GM12864 (cell line): ENCODE measurements at regions not wholly inside any gene's neighbourhood (a gene's known extent, or its start where the extent isn't known, plus 50 kb on each side); places are given as distances from the start of the nearest gene placed in this dataset.
"Not testable (repeated sequence)": the region's sequence is repeated elsewhere in the genome, so short reads cannot be mapped to it uniquely, and the experiment has no call there.

ENCODE experiments used
- DNase-seq: peaks from one replicate; pipeline ENCODE4 v3.0.0-alpha.2; 2011; ENCODE audit warnings: low read depth
- H3K4me3 ChIP-seq: 2 replicates; pipeline ENCODE4 v1.5.1; 2011; ENCODE audit warnings: mild to moderate bottlenecking, low read depth, low read length, control low read depth

GRCh38 chr2:87414795-87415570 lies 332.9 kb upstream of the PLGLB2 start:
- DNase-seq, H3K4me3 ChIP-seq: not testable (repeated sequence)

DNA sequence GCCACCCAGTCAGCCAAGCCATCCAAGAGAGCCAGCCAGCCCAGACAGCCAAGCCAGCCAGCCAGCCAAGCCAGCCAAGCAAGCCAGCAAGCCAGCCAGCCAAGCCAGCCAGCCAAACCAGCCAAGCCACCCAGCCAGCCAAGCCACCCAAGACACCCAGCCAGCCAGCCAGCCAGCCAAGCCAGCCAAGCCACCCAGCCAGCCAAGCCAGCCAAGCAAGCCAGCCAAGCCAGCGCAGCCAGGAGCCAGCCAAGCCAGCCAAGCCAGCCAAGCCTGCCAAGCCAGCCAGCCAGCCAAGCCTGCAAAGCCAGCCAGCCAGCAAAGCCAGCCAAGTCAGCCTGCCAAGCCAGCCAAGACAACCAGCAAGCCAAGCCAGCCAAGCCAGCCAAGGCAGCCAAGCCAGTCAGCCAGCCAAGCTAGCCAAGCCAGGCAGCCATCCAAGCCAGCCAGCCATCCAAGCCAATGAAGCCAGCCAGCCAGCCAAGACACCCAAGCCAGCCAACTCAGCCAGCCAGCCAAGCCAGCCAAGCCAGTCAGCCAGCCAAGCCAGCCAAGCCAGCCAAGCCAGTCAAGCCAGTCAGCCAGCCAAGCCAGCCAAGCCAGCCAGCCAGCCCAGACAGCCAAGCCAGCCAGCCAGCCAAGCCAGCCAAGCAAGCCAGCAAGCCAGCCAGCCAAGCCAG lies 332.2 kb upstream of the PLGLB2 start:
- not testable (repeated sequence) for DNase-seq, H3K4me3 ChIP-seq

- H3K4me3 ChIP-seq, DNase-seq: not testable (repeated sequence)
Measured at GRCh38 chr2:87416266-87416592, 331.7 kb upstream of the PLGLB2 start.

DNA sequence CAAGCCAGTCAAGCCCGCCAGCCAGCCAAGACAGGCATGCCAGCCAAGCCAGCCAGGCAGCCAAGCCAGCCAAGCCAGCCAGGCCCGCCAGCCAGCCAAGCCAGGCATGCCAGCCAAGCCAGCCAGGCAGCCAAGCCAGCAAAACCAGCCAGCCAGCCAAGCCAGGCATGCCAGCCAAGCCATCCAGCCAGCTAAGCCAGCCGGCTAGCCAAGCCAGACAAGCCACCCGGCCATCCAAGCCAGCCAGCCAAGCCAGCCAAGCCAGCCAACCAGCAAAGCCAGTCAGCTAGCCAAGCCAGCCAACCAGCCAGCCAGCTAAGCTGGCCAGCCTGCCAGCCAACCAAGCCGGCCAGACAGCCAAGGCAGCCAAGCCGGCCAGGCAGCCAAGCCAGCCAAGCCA lies 330.7 kb upstream of the PLGLB2 start:
- not testable (repeated sequence) for H3K4me3 ChIP-seq, DNase-seq

DNA sequence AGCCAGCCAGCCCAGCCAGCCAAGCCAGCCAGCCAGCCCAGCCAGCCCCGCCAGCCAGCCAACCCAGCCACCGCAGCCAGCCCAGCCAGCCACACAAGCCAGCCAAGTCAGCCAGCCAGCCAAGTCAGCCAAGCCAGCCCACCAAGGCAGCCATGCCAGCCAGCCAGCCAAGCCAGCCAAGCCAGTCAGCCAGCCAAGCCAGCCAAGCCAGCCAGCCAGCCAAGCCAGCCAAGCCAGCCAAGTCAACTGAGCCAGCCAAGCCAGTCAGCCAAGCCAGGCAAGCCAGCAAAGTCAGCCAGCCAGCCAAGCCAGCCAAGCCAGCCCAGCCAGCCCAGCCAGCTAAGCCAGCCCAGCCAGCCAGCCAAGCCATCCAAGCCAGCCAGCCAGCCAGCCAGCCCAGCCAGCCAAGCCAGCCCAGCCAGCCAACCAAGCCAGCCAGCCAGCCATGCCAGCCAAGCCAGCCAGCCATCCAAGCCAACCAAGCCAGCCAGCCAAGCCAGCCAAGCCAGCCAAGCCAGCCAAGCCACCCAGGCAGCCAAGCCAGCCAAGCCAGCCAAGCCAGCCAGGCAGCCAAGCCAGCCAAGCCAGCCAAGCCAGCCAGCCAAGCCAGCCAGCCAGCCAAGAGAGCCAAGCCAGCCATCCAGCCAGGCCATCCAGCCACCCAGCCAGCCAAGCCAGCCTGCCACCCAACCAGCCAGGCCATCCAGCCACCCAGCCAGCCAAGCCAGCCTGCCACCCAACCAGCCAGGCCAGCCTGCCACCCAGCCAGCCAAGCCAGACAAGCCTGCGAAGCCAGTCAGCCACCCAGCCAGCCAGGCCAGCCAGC lies 329.9 kb upstream of the PLGLB2 start:
- H3K4me3 ChIP-seq, DNase-seq: not testable (repeated sequence)

- H3K4me3 ChIP-seq, DNase-seq: not testable (repeated sequence)
Measured at GRCh38 chr2:87418823-87419822, 328.8 kb upstream of the PLGLB2 start.

- not testable (repeated sequence) for H3K4me3 ChIP-seq, DNase-seq
Measured at GRCh38 chr2:87419980-87420379, 327.9 kb upstream of the PLGLB2 start.

- H3K4me3 ChIP-seq, DNase-seq: not testable (repeated sequence)
Measured at GRCh38 chr2:87420954-87421353, 326.9 kb upstream of the PLGLB2 start.

- DNase-seq, H3K4me3 ChIP-seq: not testable (repeated sequence)
Measured at GRCh38 chr2:87423796-87424762, 323.8 kb upstream of the PLGLB2 start.

DNA sequence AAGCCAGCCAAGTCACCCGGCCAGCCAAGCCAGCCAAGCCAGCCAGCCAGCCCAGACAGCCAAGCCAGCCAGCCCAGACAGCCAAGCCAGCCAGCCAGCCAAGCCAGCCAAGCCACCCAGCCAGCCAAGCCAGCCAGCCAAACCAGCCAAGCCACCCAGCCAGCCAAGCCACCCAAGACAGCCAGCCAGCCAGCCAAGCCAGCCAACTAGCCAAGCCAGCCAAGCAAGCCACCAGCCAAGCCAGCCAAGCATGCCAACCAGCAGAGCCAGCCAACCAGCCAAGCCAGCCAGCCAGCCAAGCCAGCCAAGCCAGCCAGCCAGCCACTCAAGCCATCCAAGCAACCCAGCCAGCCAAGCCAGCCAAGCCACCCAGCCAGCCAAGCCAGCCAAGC lies 323.1 kb upstream of the PLGLB2 start:
- not testable (repeated sequence) for DNase-seq, H3K4me3 ChIP-seq

DNA sequence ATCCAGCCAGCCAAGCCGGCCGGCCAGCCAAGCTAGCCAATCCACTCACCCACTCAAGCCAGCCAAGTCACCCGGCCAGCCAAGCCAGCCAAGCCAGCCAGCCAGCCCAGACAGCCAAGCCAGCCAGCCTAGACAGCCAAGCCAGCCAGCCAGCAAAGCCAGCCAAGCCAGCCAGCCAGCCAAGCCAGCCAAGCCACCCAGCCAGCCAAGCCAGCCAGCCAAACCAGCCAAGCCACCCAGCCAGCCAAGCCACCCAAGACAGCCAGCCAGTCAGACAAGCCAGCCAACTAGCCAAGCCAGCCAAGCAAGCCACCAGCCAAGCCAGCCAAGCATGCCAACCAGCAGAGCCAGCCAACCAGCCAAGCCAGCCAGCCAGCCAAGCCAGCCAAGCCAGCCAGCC lies 322.7 kb upstream of the PLGLB2 start:
- DNase-seq, H3K4me3 ChIP-seq: not testable (repeated sequence)

DNA sequence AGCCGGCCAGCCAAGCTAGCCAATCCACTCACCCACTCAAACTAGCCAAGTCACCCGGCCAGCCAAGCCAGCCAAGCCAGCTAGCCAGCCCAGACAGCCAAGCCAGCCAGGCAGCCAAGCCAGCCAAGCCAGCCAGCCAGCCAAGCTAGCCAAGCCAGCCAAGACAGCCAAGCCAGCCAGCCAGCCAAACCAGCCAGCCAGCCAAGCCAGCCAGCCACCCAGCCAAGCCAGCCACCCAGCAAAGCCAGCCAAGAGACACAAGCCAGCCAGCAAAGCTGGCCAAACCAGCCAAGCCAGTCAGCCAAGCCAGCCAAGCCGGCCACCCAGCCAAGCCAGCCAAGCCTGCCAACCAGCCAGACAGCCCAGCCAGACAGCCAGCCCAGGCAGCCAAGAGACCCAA lies 322.2 kb upstream of the PLGLB2 start:
- H3K4me3 ChIP-seq, DNase-seq: not testable (repeated sequence)

DNA sequence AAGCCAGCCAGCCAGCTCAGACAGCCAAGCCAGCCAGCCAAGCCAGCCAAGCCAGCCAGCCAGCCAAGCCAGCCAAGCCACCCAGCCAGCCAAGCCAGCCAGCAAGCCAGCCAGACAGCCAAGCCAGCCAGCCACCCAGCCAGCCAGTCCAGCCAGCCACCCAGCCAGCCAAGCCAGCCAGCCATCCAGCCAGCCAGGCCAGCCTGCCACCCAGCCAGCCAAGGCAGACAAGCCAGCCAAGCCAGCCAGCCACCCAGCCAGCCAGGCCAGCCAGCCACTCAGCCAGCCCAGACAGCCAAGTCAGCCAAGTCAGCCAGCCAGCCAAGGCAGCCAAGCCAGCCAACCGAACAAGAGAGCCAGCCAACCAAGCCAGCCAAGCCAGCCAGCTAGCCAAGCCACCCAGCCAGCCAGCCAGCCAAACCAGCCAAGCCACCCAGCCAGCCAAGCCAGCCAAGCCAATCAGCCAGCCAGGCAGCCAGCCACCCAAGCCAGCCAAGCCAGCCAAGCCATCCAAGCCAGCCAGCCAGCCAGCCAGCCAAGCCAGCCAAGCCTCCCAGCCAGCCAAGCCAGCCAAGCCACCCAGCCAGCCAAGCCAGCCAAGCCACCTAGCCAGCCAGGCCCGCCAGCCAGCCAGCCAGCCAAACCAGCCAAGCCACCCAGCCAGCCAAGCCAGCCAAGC lies 319.3 kb upstream of the PLGLB2 start:
- H3K4me3 ChIP-seq, DNase-seq: not testable (repeated sequence)

DNA sequence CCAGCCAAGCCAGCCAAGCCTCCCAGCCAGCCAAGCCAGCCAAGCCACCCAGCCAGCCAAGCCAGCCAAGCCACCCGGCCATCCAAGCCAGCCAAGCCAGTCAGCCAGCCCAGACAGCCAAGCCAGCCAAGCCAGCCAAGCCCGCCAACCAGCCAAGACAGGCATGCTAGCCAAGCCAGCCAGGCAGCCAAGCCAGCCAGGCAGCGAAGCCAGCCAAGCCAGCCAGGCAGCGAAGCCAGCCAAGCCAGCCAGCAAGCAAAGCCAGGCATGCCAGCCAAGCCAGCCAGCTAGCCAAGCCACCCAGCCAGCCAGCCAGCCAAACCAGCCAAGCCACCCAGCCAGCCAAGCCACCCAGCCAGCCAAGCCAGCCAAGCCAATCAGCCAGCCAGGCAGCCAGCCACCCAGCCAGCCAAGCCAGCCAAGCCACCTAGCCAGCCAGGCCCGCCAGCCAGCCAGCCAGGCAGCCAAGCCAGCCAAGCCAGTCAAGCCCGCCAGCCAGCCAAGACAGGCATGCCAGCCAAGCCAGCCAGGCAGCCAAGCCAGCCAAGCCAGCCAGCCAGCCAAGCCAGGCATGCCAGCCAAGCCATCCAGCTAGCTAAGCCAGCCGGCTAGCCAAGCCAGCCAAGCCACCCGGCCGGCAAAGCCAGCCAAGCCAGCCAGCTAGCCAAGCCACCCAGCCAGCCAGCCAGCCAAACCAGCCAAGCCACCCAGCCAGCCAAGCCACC lies 318.5 kb upstream of the PLGLB2 start:
- H3K4me3 ChIP-seq, DNase-seq: not testable (repeated sequence)

- not testable (repeated sequence) for H3K4me3 ChIP-seq, DNase-seq
Measured at GRCh38 chr2:87429931-87430275, 318.0 kb upstream of the PLGLB2 start.

- DNase-seq, H3K4me3 ChIP-seq: not testable (repeated sequence)
Measured at GRCh38 chr2:87431051-87431450, 316.8 kb upstream of the PLGLB2 start.
